GM12875 (cell line): ENCODE measurements at regions not wholly inside any gene's neighbourhood (a gene's known extent, or its start where the extent isn't known, plus 50 kb on each side); places are given as distances from the start of the nearest gene placed in this dataset.
"Not testable (repeated sequence)": the region's sequence is repeated elsewhere in the genome, so short reads cannot be mapped to it uniquely, and the experiment has no call there.

ENCODE experiments used
- H3K4me3 ChIP-seq: one replicate; pipeline ENCODE4 v1.5.1; 2011; ENCODE audit warnings: low read depth, low read length, control low read depth
- CTCF ChIP-seq: IDR thresholded peaks from 2 replicates; pipeline ENCODE4 v1.5.1; 2011; ENCODE audit warnings: low read depth, mild to moderate bottlenecking, control low read depth, inconsistent platforms, low read length, moderate library complexity, borderline replicate concordance; ENCODE audit not compliant: insufficient read depth

DNA sequence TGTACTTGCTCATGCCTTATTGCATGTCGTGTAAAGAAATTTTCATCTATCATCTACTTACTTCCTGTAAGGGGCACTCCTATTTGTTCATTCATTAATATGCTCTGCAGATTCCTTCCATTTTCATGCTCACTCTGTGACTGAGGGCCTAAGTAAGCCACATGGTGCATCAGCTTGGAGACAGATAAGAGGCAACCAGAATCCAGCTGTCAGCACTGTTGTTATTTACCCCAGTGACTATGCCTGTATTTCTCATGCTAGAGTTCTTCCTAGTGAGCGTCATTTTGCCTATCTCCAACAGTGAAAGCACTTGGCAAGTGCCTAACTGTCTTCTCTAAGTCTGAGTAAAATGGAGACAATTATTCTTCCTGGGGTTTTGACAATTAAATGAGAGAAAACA, 124.8 kb upstream of the ABI3BP start:
- TF ChIP-seq CTCF: no peak
- no peak overlapping the region for H3K4me3 ChIP-seq

DNA sequence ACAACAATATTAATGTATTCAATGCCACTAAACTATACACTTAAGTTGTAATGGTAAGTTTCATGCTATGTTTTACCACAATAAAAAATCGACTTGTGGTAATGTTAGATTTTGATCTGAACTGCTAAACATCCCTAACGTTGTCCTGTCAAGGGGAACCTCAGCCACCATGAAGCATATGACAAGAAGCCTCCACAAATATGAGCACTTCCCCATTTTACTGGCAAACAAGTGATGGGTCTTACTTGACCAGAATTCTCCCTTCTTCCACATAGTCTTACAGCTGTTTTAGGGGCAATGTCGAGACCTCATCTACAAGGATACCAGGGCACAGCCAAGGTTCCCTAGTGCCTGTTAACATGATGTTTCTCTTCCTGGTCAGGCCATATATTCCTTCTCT, 124.2 kb upstream of the ABI3BP start:
- no peak for TF ChIP-seq CTCF
- H3K4me3 ChIP-seq: no peak overlapping the region

DNA sequence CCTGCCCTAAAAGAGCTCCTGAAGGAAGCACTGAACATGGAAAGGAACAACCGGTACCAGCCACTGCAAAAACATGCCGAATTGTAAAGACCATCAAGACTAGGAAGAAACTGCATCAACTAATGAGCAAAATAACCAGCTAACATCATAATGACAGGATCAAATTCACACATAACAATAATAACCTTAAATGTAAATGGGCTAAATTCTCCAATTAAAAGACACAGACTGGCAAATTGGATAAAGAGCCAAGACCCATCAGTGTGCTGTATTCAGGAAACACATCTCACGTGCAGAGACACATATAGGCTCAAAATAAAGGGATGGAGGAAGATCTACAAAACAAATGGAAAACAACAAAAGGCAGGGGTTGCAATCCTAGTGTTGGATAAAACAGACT, 117.1 kb upstream of the ABI3BP start:
- H3K4me3 ChIP-seq: not testable (repeated sequence)

DNA sequence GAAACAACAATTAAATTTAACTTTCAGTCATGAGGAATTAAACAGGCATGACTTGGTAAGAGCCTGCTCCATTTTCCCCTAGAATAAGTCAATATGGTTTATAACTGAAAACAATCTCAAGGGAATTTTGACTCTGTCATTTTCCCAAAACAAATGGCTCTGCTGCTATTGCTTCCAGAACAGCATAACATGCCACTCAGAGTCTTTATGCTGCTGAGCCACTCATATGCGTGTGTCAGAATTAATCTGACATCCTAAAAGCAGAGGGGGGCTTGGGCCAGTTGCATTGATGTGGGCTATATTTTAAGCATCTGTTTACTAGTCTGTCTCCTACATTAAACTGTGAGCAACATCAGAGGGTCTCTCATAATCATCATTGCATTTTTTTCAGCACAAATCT, 111.1 kb upstream of the ABI3BP start:
- no peak overlapping the region for H3K4me3 ChIP-seq
- TF ChIP-seq CTCF: no peak

- no peak for TF ChIP-seq CTCF
- H3K4me3 ChIP-seq: no peak overlapping the region
Measured at GRCh38 chr3:101102678-101103296, 109.6 kb upstream of the ABI3BP start.

GRCh38 chr3:101100361-101101009, 107.3 kb upstream of the ABI3BP start:
- TF ChIP-seq CTCF: no peak
- H3K4me3 ChIP-seq: no peak overlapping the region

DNA sequence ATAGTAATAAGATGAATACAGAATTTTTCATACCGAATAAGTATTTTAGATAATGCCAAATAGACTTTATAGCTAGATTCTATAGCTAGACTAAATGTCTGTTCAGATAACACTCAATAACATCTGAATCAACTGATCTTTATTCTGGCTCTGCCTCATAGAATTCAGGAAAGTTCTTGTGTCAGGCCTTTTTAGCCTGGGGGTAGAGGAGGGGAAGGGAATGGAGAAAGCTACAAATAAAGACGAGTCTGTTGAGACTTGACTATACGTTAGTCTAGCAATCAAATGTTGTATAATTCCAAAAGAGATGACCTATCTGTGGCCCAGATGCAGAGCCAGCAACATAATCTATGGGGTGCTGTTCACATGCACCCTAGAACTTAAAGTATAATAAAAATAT, 106.6 kb upstream of the ABI3BP start:
- TF ChIP-seq CTCF: no peak
- no peak overlapping the region for H3K4me3 ChIP-seq
